ENCODE measurements at regions not wholly inside any gene's neighbourhood (a gene's known extent, or its start where the extent isn't known, plus 50 kb on each side); places are given as distances from the start of the nearest gene placed in this dataset.

- TF ChIP-seq CTCF (IDR thresholded peaks at IDR 0.05; ENCODE audit: poor library complexity), result no peak
- TF ChIP-seq EZH2phosphoT487 (IDR thresholded peaks at IDR 0.05; ENCODE audit: low read depth, severe bottlenecking, unreplicated experiment), result no peak
- no peak for TF ChIP-seq EZH2 (IDR thresholded peaks at IDR 0.05; ENCODE audit: borderline replicate concordance)
Measured at GRCh38 chr13:88752041-88752440, 1080.9 kb downstream of the SLITRK5 start.
